Neuronal stem cell (in vitro differentiated cells): ENCODE measurements at regions not wholly inside any gene's neighbourhood (a gene's known extent, or its start where the extent isn't known, plus 50 kb on each side); places are given as distances from the start of the nearest gene placed in this dataset. TPM values are rescaled to one million over a fixed set of nuclear protein-coding genes. Genes with fewer than 3 reads are reported as not detected.

Experiments
- DNase-seq: peaks from one replicate; pipeline ENCODE4 v3.0.0-alpha.2; 2013; ENCODE audit warnings: low spot score
- H2AFZ ChIP-seq: one replicate; pipeline ENCODE4 v1.6.1; 2013; ENCODE audit warnings: mild to moderate bottlenecking, low read length, inconsistent platforms
- H2AK5ac ChIP-seq: 2 replicates; pipeline ENCODE4 v1.6.1; 2013; ENCODE audit warnings: low read depth, mild to moderate bottlenecking, inconsistent platforms, low read length, moderate library complexity, mixed read lengths
- H2BK120ac ChIP-seq: 2 replicates; pipeline ENCODE4 v1.6.1; 2013; ENCODE audit warnings: low read depth, mild to moderate bottlenecking, inconsistent platforms, low read length, moderate library complexity, mixed read lengths
- H2BK12ac ChIP-seq: one replicate; pipeline ENCODE4 v1.6.1; 2013; ENCODE audit warnings: low read length, inconsistent platforms
- H2BK15ac ChIP-seq: 2 replicates; pipeline ENCODE4 v1.6.1; 2013; ENCODE audit warnings: mild to moderate bottlenecking, low read length, inconsistent platforms, mixed read lengths
- H2BK5ac ChIP-seq: one replicate; pipeline ENCODE4 v1.6.1; 2013; ENCODE audit warnings: inconsistent platforms, mild to moderate bottlenecking, low read length, moderate library complexity
- H3K14ac ChIP-seq: one replicate; pipeline ENCODE4 v1.6.1; 2013; ENCODE audit warnings: low read length, inconsistent platforms
- H3K18ac ChIP-seq: 2 replicates; pipeline ENCODE4 v1.6.1; 2013; ENCODE audit warnings: low read length, inconsistent platforms
- H3K23ac ChIP-seq: 2 replicates; pipeline ENCODE4 v1.6.1; 2013; ENCODE audit warnings: low read depth, mild to moderate bottlenecking, mixed read lengths, low read length, inconsistent platforms; ENCODE audit not compliant: poor library complexity
- H3K27ac ChIP-seq: replicated peaks from 3 replicates; pipeline ENCODE4 v1.5.1; 2013; ENCODE audit warnings: low read length, inconsistent platforms
- H3K27me3 ChIP-seq, 3 experiments: 2 replicates each; pipeline ENCODE4 v1.6.1; 2013; ENCODE audit warnings: low read length in 3 of 3, mild to moderate bottlenecking in 2 of 3, inconsistent platforms in 1 of 3, low read depth in 1 of 3, mixed read lengths in 1 of 3, moderate library complexity in 1 of 3; ENCODE audit not compliant: control insufficient read depth in 3 of 3, insufficient read depth in 3 of 3
- H3K36me3 ChIP-seq, 2 donors: replicated peaks in 1 of 2; 2 replicates each; pipeline ENCODE4 v1.6.1; 2013; ENCODE audit warnings: low read length in 2 of 2; ENCODE audit not compliant: control insufficient read depth in 2 of 2, insufficient read depth in 2 of 2
- H3K4ac ChIP-seq: 2 replicates; pipeline ENCODE4 v1.6.1; 2013; ENCODE audit warnings: inconsistent platforms, mild to moderate bottlenecking, low read length, moderate library complexity
- H3K4me1 ChIP-seq, 2 donors: 1 replicate in 1 of 2; 2 replicates in 1 of 2; pipeline ENCODE4 v1.6.1; 2013; ENCODE audit warnings: low read length in 2 of 2, low read depth in 1 of 2; ENCODE audit not compliant: control insufficient read depth in 2 of 2, insufficient read depth in 1 of 2
- H3K4me2 ChIP-seq: one replicate; pipeline ENCODE4 v1.6.1; 2013; ENCODE audit warnings: mild to moderate bottlenecking, low read length, inconsistent platforms; ENCODE audit not compliant: insufficient read depth, poor library complexity, severe bottlenecking
- H3K4me3 ChIP-seq, 2 donors: 2 replicates each; pipeline ENCODE4 v1.5.1; 2013; ENCODE audit warnings: low read length in 2 of 2, mild to moderate bottlenecking in 2 of 2, inconsistent platforms in 1 of 2, moderate library complexity in 1 of 2
- H3K79me1 ChIP-seq: one replicate; pipeline ENCODE4 v1.6.1; 2013; ENCODE audit warnings: low read depth, mild to moderate bottlenecking, inconsistent platforms, low read length, moderate library complexity
- H3K9ac ChIP-seq: one replicate; pipeline ENCODE4 v1.6.1; 2013; ENCODE audit warnings: mild to moderate bottlenecking, low read depth, low read length, inconsistent platforms; ENCODE audit not compliant: poor library complexity
- H3K9me3 ChIP-seq, 2 donors: replicated peaks in 1 of 2; 2 replicates each; pipeline versions ENCODE3 to v1.6.1; 2013; ENCODE audit warnings: low read length in 2 of 2, mild to moderate bottlenecking in 2 of 2, inconsistent platforms in 1 of 2, low read depth in 1 of 2, mixed read lengths in 1 of 2, moderate library complexity in 1 of 2; ENCODE audit not compliant: control insufficient read depth in 2 of 2, insufficient read depth in 1 of 2
- H4K8ac ChIP-seq: one replicate; pipeline ENCODE4 v1.6.1; 2013; ENCODE audit warnings: low read depth, mild to moderate bottlenecking, inconsistent platforms, low read length, moderate library complexity
- H4K91ac ChIP-seq: one replicate; pipeline ENCODE4 v1.6.1; 2013; ENCODE audit warnings: low read length, low read depth, mild to moderate bottlenecking, inconsistent platforms; ENCODE audit not compliant: poor library complexity
- WGBS, 2 donors: extraction: QIAGEN DNeasy Blood & Tissue Kit; methylation state at CpG; one replicate each; pipeline ENCODE4 v1.1.7; 2013; ENCODE audit warnings: missing lambda C conversion rate in 2 of 2, mixed read lengths in 1 of 2; ENCODE audit not compliant: insufficient read length in 2 of 2, insufficient replicate concordance in 1 of 2; ENCODE audit errors: extremely low coverage in 2 of 2; 5-methylcytosine and 5-hydroxymethylcytosine counted together
- small RNA-seq: library from polyadenylated mRNA; stranded (forward); fragments of <200 nt; extraction: miRNeasy Mini kit (QIAGEN cat#:217004); gene quantifications from one replicate; pipeline ENCODE3, GENCODE V24; 2013; ENCODE audit not compliant: insufficient read depth

DNA sequence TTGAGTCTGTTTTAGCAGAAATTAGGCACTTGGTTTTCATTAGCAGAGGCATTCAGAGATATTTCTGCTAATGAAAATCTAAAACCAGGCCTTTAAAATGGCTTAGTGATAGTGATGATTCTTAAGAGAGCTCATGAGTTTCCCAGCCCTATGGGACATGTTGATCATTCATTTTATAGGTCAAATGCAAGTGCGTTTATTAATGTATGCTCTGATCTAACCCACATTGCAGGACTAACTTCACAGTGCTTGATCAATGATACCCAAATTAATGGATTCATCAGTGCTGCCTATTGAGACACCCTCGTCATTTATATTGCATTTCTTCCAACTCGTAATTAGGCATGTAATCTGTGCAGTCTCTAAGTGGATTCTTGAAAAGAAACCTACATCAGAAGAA, 54.7 kb upstream of the ETAA1 start:
- H2BK5ac ChIP-seq, result no peak overlapping the region
- no peak overlapping the region for H3K23ac ChIP-seq
- no peak overlapping the region for H3K9ac ChIP-seq
- DNase-seq, result no peak
- H2BK12ac ChIP-seq, result no peak overlapping the region
- H3K4ac ChIP-seq, result no peak overlapping the region
- H3K27me3 ChIP-seq, result no peaks in the 10 kb centered on the region
- H3K4me1 ChIP-seq, result no peaks in the 10 kb centered on the region
- H3K18ac ChIP-seq, result no peak overlapping the region
- H4K8ac ChIP-seq, result no peak overlapping the region
- no peak overlapping the region for H2BK120ac ChIP-seq
- no peak overlapping the region for H4K91ac ChIP-seq
- no peaks in the 10 kb centered on the region for H3K79me1 ChIP-seq
- H3K4me2 ChIP-seq, result no peak overlapping the region
- H3K14ac ChIP-seq, result no peak overlapping the region
- WGBS, 2 donors, result no CpG with 5 or more reads among the region's 3 CpGs
- no peaks in the 10 kb centered on the region for H3K36me3 ChIP-seq
- no peak overlapping the region for H3K27ac ChIP-seq
- no peak overlapping the region for H2AK5ac ChIP-seq
- no peak overlapping the region for H2BK15ac ChIP-seq
- H3K4me3 ChIP-seq, result no peak overlapping the region
- H2AFZ ChIP-seq, result no peak overlapping the region
- H3K9me3 ChIP-seq, result no peaks in the 10 kb centered on the region

DNA sequence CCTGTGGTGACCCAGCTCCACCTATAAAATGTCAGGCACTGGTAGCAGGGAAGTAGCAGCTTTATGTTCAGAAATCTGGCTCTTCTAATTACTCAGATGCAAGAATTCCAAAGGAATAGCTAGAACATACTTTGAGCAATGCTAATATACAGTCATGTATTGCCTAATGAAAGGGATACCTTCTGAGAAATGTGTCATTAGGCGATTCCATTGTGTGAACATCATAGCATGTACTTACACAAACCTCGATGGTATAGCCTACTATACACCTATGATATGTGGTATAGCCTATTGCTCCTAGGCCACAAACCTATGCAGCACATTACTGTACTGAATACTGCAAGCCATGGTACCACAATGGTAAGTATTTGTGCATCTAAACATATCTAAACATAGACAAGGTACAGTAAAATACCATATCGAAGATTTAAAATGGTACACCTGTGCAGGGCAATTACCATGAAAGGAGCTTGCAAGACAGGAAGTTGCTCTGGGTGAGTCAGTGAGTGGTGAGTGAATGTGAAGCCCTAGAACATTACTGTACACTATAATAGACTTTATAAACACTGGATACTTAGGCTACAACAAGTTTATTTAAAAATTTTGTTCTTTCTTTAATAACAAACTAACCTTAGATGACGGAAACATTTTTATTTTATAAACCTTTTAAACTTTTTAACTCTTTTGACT, 50.3 kb upstream of the ETAA1 start:
- H2AFZ ChIP-seq, result no peak overlapping the region
- H3K4me3 ChIP-seq, result no peak overlapping the region
- no peak overlapping the region for H2BK120ac ChIP-seq
- no peak overlapping the region for H4K8ac ChIP-seq
- peaks cover 0 to 1% of the 10 kb centered on the region in 2 donors for H3K9me3 ChIP-seq
- no peak overlapping the region for H4K91ac ChIP-seq
- no peak overlapping the region for H3K27ac ChIP-seq
- 100% methylated on average over 1 of the region's 4 CpGs; no CpG with 5 or more reads in 1 of the 2 donors for WGBS, 2 donors
- H3K18ac ChIP-seq, result no peak overlapping the region
- H3K4ac ChIP-seq, result no peak overlapping the region
- no peak overlapping the region for H3K9ac ChIP-seq
- H2AK5ac ChIP-seq, result no peak overlapping the region
- H3K4me1 ChIP-seq, result no peaks in the 10 kb centered on the region
- no peak overlapping the region for H3K14ac ChIP-seq
- no peaks in the 10 kb centered on the region for H3K36me3 ChIP-seq
- DNase-seq, result no peak
- H3K79me1 ChIP-seq, result no peaks in the 10 kb centered on the region
- no peak overlapping the region for H3K4me2 ChIP-seq
- H2BK15ac ChIP-seq, result no peak overlapping the region
- H2BK5ac ChIP-seq, result no peak overlapping the region
- H2BK12ac ChIP-seq, result no peak overlapping the region
- H3K23ac ChIP-seq, result no peak overlapping the region
- no peaks in the 10 kb centered on the region for H3K27me3 ChIP-seq

Small RNAs in the stretch of these regions (small RNA-seq; reads per million reads assigned to genes)
- not detected for gene AC009474.2
